ENCODE measurements at regions not wholly inside any gene's neighbourhood (a gene's known extent, or its start where the extent isn't known, plus 50 kb on each side); places are given as distances from the start of the nearest gene placed in this dataset.
"Not testable (repeated sequence)": the region's sequence is repeated elsewhere in the genome, so short reads cannot be mapped to it uniquely, and the experiment has no call there.

GRCh38 chrX:74251006-74251930, 52.7 kb upstream of the ZCCHC13 start:
- peak in 1 of 2 donors; percentile 10 for DNase-seq (ENCODE audit: low read depth in 2 of 2)

- no peak for DNase-seq (ENCODE audit: low read depth in 2 of 2)
These were observed 53.4 kb upstream of the ZCCHC13 start for GRCh38 chrX:74250574-74250973.

- no peak for DNase-seq (ENCODE audit: low read depth in 2 of 2)
These were observed 54.0 kb upstream of the ZCCHC13 start for GRCh38 chrX:74249963-74250362.

DNA sequence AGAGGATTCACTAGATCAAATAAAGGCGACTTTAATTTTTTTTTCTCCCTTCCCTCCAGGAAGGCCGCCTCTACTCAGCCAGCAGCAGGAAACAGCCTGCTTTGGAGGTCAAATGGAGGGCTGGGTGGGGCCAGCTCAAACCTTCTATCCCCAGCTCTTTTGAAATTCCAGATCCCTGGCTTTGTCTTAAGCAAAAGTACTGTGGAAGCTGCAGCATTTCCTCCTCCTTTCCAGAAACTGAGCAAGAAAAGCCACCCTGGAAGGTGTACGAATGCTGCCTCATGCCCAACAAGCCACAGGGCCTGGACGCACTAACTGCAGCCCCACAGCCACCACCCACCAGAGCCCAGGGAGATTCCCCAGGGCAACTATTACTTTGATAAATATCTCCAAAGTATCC, 55.1 kb upstream of the ZCCHC13 start:
- peak in 1 of 2 donors; percentile 53 for DNase-seq (ENCODE audit: low read depth in 2 of 2)

GRCh38 chrX:74246524-74246923, 57.5 kb upstream of the ZCCHC13 start:
- no peak for DNase-seq (ENCODE audit: low read depth in 2 of 2)

DNA sequence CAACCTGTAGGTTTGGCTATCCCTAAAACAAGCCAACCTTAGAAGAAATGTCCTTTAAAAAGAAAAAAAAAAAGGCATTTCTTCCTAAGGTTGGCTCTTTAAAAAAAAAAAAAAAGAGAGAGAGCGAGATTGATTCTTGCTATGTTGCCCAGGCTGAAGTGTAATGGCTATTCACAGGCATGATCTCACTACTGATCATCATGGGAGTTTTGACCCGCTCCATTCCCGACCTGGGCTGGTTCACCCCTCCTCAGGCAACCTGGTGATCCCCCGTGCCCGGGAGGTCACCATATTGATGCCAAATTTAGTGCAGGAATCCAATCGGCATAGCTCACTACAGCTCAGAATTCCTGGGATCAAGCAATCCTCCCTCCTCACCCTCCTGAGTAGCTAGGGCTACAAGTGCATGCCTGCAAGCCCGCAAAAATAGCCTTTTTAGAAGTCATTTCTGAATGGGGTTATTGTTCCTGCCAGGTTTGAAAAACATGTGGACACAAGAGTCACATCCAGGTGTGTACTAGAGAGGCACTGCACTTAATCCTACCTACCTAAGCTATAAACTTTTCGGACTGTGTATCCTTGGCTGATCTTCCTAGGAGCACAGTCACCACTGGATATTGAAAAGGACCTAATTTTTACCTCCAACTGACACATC, 61.4 kb upstream of the ZCCHC13 start:
- DNase-seq (ENCODE audit: low read depth in 2 of 2), result peak; percentile 16 to 55

DNA sequence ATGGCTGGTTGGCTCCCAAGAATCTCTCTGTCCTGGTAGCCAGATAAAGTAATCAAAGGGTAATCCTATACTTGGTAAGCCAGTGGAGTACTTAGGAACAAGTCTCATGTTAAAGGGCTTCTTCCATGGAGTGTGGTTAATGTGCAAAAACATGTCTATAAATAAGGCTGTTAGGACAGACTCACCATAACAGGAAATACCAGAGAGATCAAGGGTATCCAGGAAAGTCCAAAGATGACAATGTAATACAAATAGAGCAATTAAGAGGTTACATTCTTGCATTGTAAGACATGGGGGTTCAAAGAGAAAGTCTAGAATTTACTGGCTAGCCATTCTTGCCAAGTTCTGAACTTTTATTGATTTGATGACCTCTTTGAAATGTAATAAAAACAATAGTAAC, 61.9 kb upstream of the ZCCHC13 start:
- DNase-seq (ENCODE audit: low read depth in 2 of 2), result peak; percentile 40 to 82

GRCh38 chrX:74238771-74239170, 65.2 kb upstream of the ZCCHC13 start:
- no peak for DNase-seq (ENCODE audit: low read depth in 2 of 2)

- DNase-seq (ENCODE audit: low read depth in 2 of 2), result no peak
These were observed 69.2 kb upstream of the ZCCHC13 start for GRCh38 chrX:74234818-74235217.

GRCh38 chrX:74232859-74233258, 71.1 kb upstream of the ZCCHC13 start:
- DNase-seq (ENCODE audit: low read depth in 2 of 2), result peak; percentile 52 to 58

DNA sequence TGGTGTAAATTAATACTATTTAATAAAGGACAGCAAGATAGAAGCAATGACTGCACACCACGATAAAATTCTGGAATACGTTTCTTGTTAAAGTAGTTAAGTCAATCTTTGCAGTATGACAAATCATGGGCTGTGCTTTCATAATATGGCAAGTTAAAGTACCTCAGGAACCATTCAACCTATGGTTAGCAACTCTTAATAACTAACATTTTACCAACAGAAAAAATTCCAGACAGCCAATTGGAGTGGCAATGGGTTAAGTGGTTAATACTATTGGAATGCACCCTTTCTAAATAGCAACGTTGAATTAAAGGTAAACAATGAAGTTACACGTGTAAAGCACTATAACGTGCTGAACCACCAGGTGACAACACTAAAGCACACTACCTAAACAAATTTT, 72.4 kb upstream of the ZCCHC13 start:
- DNase-seq (ENCODE audit: low read depth in 2 of 2), result no peak

DNA sequence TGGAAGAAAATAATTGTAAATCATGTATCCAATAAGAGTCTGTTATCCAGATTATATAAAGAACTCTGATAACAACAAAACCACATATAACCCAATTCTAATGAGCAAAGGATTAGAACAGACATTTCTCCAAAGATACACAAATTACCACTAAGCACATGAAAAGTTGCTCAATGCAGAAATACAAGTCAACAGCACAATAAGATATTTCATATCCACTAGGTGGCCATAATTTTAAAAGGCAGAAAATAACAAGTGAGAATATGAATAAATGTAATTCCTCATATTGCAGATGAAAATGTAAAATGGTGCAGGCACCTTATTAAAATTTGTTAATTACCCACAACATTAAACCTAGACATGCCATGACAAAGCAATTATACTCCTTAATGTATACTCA, 73.9 kb upstream of the ZCCHC13 start:
- DNase-seq (ENCODE audit: low read depth in 2 of 2), result no peak

DNA sequence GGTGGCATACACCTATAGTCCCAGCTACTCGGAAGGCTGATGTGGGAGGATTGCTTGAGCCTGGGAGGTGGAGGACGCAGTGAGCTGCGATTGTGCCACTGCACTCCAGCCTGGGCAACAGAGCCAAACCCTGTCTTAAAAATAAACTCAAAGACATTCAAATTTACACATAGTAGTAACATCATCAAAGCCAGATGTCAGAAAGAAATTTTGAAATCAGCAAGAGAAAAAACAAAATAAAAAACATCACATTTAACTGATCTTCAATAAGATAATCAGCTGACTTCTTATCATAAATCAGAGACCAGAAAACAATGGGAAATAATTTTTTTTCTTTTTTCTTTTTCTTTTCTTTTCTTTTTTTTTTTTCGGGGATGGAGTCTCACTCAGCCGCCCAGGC, 78.9 kb upstream of the ZCCHC13 start:
- DNase-seq (ENCODE audit: low read depth in 2 of 2), result no peak

- DNase-seq (ENCODE audit: low read depth in 2 of 2), result no peak
These were observed 83.7 kb upstream of the ZCCHC13 start for GRCh38 chrX:74220277-74220676.

- no peak for DNase-seq (ENCODE audit: low read depth in 2 of 2)
These were observed 85.1 kb upstream of the ZCCHC13 start for GRCh38 chrX:74218895-74219294.

GRCh38 chrX:74216421-74216820, 87.6 kb upstream of the ZCCHC13 start:
- DNase-seq (ENCODE audit: low read depth in 2 of 2), result no peak

- no peak for DNase-seq (ENCODE audit: low read depth in 2 of 2)
These were observed 92.1 kb upstream of the ZCCHC13 start for GRCh38 chrX:74211911-74212310.

DNA sequence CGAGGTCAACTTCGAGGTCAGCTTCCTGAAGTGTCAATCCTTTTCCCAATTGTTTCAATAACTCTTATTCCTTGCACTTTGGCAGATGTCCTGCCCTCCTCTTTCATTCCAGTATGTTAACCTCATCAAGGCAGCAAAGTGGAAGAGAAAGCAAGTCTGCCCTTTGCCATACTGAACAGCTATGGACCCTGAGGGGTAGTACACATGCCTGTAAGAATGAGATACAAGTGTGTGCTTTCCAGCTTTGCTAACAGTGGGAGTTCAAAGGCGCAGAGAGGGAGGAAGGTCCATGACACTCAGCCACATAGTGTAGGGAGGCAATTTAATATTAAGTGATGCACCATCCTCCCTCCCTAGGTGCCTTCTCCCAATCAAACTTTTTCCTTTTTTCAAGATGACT, 96.4 kb upstream of the ZCCHC13 start:
- DNase-seq (ENCODE audit: low read depth in 2 of 2), result no peak

GRCh38 chrX:74195605-74196004, 108.4 kb upstream of the ZCCHC13 start:
- no peak for DNase-seq (ENCODE audit: low read depth in 2 of 2)

GRCh38 chrX:74195120-74195519, 108.9 kb upstream of the ZCCHC13 start:
- no peak for DNase-seq (ENCODE audit: low read depth in 2 of 2)

DNA sequence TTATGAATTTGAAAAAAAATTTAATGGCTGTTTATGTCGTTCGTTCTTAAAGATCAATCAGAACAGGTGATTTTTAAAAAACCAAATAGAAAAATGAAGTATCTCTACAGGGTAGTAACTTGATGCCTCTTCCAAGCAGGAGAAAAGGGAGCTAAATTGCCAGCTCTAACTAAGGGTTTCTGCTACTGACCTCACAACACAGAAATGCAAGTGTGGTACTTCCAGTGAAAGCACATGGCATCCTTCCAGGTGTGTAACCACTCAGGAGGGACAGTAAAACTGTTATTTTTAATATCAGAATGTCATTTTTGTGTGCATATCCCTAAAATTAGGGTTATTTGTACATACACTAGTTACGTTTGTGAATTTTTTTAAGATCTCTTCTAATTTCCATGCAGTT, 116.8 kb upstream of the ZCCHC13 start:
- DNase-seq (ENCODE audit: low read depth in 2 of 2), result no peak

- DNase-seq (ENCODE audit: low read depth in 2 of 2), result not testable (repeated sequence)
These were observed 120.9 kb upstream of the ZCCHC13 start for GRCh38 chrX:74183047-74183446.

DNA sequence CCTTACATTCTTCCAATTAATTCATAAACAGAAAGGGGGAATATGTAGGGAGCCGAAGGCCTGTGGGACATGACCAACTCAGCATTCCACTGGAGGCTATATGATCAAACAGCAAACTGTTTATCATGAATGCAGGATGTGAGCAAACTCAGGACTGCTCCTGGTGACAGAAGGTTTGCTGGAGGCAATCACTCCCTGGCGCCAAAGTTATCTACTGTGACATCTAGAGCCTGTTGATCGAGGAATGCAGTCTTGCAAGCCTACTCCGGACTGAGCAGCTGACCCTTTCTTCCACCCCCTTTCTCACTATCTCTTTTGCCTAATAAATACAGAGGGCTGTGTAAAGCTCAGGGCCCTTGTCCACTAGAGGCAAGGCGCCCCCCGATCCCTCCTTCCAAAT, 122.0 kb upstream of the ZCCHC13 start:
- not testable (repeated sequence) for DNase-seq (ENCODE audit: low read depth in 2 of 2)
